IMR-90 (cell line): ENCODE measurements at regions not wholly inside any gene's neighbourhood (a gene's known extent, or its start where the extent isn't known, plus 50 kb on each side); places are given as distances from the start of the nearest gene placed in this dataset. TPM values are rescaled to one million over a fixed set of nuclear protein-coding genes. Genes with fewer than 3 reads are reported as not detected.

Source experiments
- ATAC-seq: fragments of 200-7000 bp; cut with Tn5 transposase; 2 replicates; pipeline ENCODE4 v1.9.1; 2020; ENCODE audit warnings: low read depth, mild to moderate bottlenecking, moderate library complexity
- BruUV-seq: library from RNA; stranded (reverse); fragments of 400-500 nt; replicated peaks from 2 replicates; lab custom pipeline; 2021; lab: Mats Ljungman, UMichigan
- CTCF ChIA-PET: fragments of 300-600 bp; formaldehyde crosslinking; extraction: SDS; loops from one replicate; lab custom pipeline; 2021; ENCODE audit warnings: antibody characterized with exemption; lab: Yijun Ruan, JAX
- POLR2A ChIA-PET: fragments of 300-600 bp; sonication (Branson Sonifier 250); formaldehyde crosslinking; loops from one replicate; lab custom pipeline; 2022; ENCODE audit warnings: antibody characterized with exemption; ENCODE audit not compliant: unreplicated experiment; lab: Charles Lee
- DNase-seq: peaks from one replicate; pipeline ENCODE4 v3.0.0; 2013
- H2AFZ ChIP-seq: replicated peaks from 2 replicates; pipeline ENCODE3; 2013; ENCODE audit warnings: low read length, mild to moderate bottlenecking; ENCODE audit not compliant: poor library complexity
- H2AK5ac ChIP-seq: 2 replicates; pipeline ENCODE4 v1.6.1; 2013; ENCODE audit warnings: low read depth, low read length, inconsistent platforms
- H2AK9ac ChIP-seq: replicated peaks from 2 replicates; pipeline ENCODE3; 2013; ENCODE audit warnings: mild to moderate bottlenecking, low read depth, low read length, moderate library complexity; ENCODE audit not compliant: poor library complexity
- H2BK120ac ChIP-seq: 2 replicates; pipeline ENCODE4 v1.6.1; 2013; ENCODE audit warnings: low read depth, low read length, inconsistent platforms
- H2BK15ac ChIP-seq: 3 replicates; pipeline ENCODE4 v1.6.1; 2013; ENCODE audit warnings: low read depth, low read length, inconsistent platforms
- H2BK20ac ChIP-seq: 2 replicates; pipeline ENCODE4 v1.6.1; 2013; ENCODE audit warnings: low read depth, mild to moderate bottlenecking, inconsistent platforms, low read length, moderate library complexity
- H2BK5ac ChIP-seq: 2 replicates; pipeline ENCODE4 v1.6.1; 2013; ENCODE audit warnings: mild to moderate bottlenecking, low read depth, low read length, inconsistent platforms; ENCODE audit not compliant: poor library complexity, severe bottlenecking
- H3K14ac ChIP-seq: replicated peaks from 2 replicates; pipeline ENCODE4 v1.6.1; 2013; ENCODE audit warnings: low read depth, low read length, inconsistent platforms
- H3K18ac ChIP-seq: 2 replicates; pipeline ENCODE4 v1.6.1; 2013; ENCODE audit warnings: low read depth, low read length, control low read depth
- H3K23ac ChIP-seq: 2 replicates; pipeline ENCODE4 v1.6.1; 2013; ENCODE audit warnings: low read depth, low read length, inconsistent platforms
- H3K27ac ChIP-seq: 2 replicates; pipeline ENCODE4 v1.5.1; 2013; ENCODE audit warnings: mild to moderate bottlenecking, control low read depth, low read length; ENCODE audit not compliant: insufficient read depth
- H3K27me3 ChIP-seq: 2 replicates; pipeline ENCODE4 v1.6.1; 2013; ENCODE audit warnings: low read length; ENCODE audit not compliant: control insufficient read depth, insufficient read depth
- H3K36me3 ChIP-seq: 2 replicates; pipeline ENCODE4 v1.6.1; 2013; ENCODE audit warnings: low read length, mixed read lengths; ENCODE audit not compliant: control insufficient read depth, insufficient read depth
- H3K4ac ChIP-seq: 2 replicates; pipeline ENCODE4 v1.6.1; 2013; ENCODE audit warnings: low read depth, low read length, inconsistent platforms
- H3K4me1 ChIP-seq: 2 replicates; pipeline ENCODE4 v1.6.1; 2013; ENCODE audit warnings: low read length, mixed read lengths; ENCODE audit not compliant: control insufficient read depth, insufficient read depth
- H3K4me2 ChIP-seq: 2 replicates; pipeline ENCODE4 v1.6.1; 2013; ENCODE audit warnings: low read depth, mild to moderate bottlenecking, control low read depth, low read length, moderate library complexity
- H3K4me3 ChIP-seq: 2 replicates; pipeline ENCODE4 v1.5.1; 2013; ENCODE audit warnings: low read depth, mild to moderate bottlenecking, control low read depth, low read length, moderate library complexity; ENCODE audit not compliant: insufficient read depth
- H3K56ac ChIP-seq: 2 replicates; pipeline ENCODE4 v1.6.1; 2013; ENCODE audit warnings: low read length, inconsistent platforms; ENCODE audit not compliant: insufficient read depth; ENCODE audit errors: extremely low read depth
- H3K79me1 ChIP-seq, 2 experiments: 2 replicates each; pipeline ENCODE4 v1.6.1; 2013; ENCODE audit warnings: low read length in 2 of 2, inconsistent platforms in 1 of 2, low read depth in 1 of 2
- H3K9ac ChIP-seq: 2 replicates; pipeline ENCODE4 v1.6.1; 2013; ENCODE audit warnings: low read depth, low read length, control low read depth
- H3K9me1 ChIP-seq: 2 replicates; pipeline ENCODE4 v1.6.1; 2013; ENCODE audit warnings: low read length, inconsistent platforms; ENCODE audit not compliant: insufficient read depth
- H3K9me3 ChIP-seq: 2 replicates; pipeline ENCODE4 v1.6.1; 2013; ENCODE audit warnings: low read length; ENCODE audit not compliant: control insufficient read depth, insufficient read depth
- H4K20me1 ChIP-seq: 2 replicates; pipeline ENCODE4 v1.6.1; 2013; ENCODE audit warnings: low read length, inconsistent platforms; ENCODE audit not compliant: insufficient read depth
- H4K5ac ChIP-seq: 2 replicates; pipeline ENCODE4 v1.6.1; 2013; ENCODE audit warnings: mild to moderate bottlenecking, low read depth, low read length, control low read depth
- H4K8ac ChIP-seq, 2 experiments: 2 replicates each; pipeline ENCODE4 v1.6.1; 2013; ENCODE audit warnings: low read depth in 2 of 2, low read length in 2 of 2, control low read depth in 1 of 2, inconsistent platforms in 1 of 2
- H4K91ac ChIP-seq: 2 replicates; pipeline ENCODE4 v1.6.1; 2013; ENCODE audit warnings: low read depth, low read length, inconsistent platforms; ENCODE audit not compliant: insufficient read depth
- MAFK ChIP-seq: IDR thresholded peaks from 2 replicates; pipeline ENCODE4 v1.6.1; 2012; ENCODE audit warnings: low read depth, low read length, improper control_type of control experiment
- MAZ ChIP-seq: IDR thresholded peaks from 2 replicates; pipeline ENCODE4 v1.6.1; 2012; ENCODE audit warnings: low read depth, mild to moderate bottlenecking, low read length, improper control_type of control experiment, moderate library complexity, borderline replicate concordance
- MXI1 ChIP-seq: IDR thresholded peaks from 2 replicates; pipeline ENCODE4 v1.6.1; 2012; ENCODE audit warnings: low read depth, mild to moderate bottlenecking, low read length, moderate library complexity, borderline replicate concordance
- NFE2L2 ChIP-seq: fragments of 150-350 bp; IDR thresholded peaks from 2 replicates; pipeline ENCODE4 v1.6.1; 2016; ENCODE audit warnings: low read depth, mild to moderate bottlenecking, low read length
- POLR2A ChIP-seq: IDR thresholded peaks from 2 replicates; pipeline ENCODE4 v1.6.1; 2012; ENCODE audit warnings: mild to moderate bottlenecking, low read depth, low read length
- RAD21 ChIP-seq: IDR thresholded peaks from 2 replicates; pipeline ENCODE4 v1.6.1; 2012; ENCODE audit warnings: low read length, improper control_type of control experiment
- SMC3 ChIP-seq: fragments of 150-350 bp; IDR thresholded peaks from 2 replicates; pipeline ENCODE4 v1.6.1; 2016; ENCODE audit warnings: low read depth, mild to moderate bottlenecking, antibody characterized with exemption, low read length, moderate library complexity
- WGBS, 2 experiments: methylation state at CpG; one replicate each; pipeline versions ENCODE4 v1.1.5 to v1.1.7; 2013; ENCODE audit warnings: missing lambda C conversion rate in 2 of 2; ENCODE audit not compliant: insufficient read length in 1 of 2; ENCODE audit errors: extremely low coverage in 2 of 2; 5-methylcytosine and 5-hydroxymethylcytosine counted together
- dilution Hi-C: fragments of 300-500 bp; cut with HindIII; formaldehyde crosslinking; loops from one replicate; pipeline ENCODE4 v1.14.3; 2018; ENCODE audit warnings: low sequenced_read_pairs; ENCODE audit not compliant: unreplicated experiment
- in situ Hi-C: fragments of 300-500 bp; cut with MboI; formaldehyde crosslinking; loops from 3 replicates; pipeline ENCODE4 v1.14.3; 2019; ENCODE audit warnings: low sequenced_read_pairs, inconsistent platforms, mixed read lengths
- intact Hi-C: fragments of 100-400 bp; cut with micrococcal nuclease; formaldehyde crosslinking; loops from 2 replicates; pipeline ENCODE4 v1.10.0; 2022
- microRNA-seq, 2 experiments: library from miRNA; stranded (forward) in 1 of 2; unstranded in 1 of 2; fragments of 10-50 nt in 1 of 2; fragments of <30 nt in 1 of 2; gene quantifications in 1 of 2; microRNA quantifications in 1 of 2; one replicate each; pipeline versions ENCODE3 to v1.1.0; 2013 to 2020; ENCODE audit not compliant: insufficient read depth in 1 of 2, insufficient read length in 1 of 2, unreplicated experiment in 1 of 2
- small RNA-seq, 5 experiments: library from RNA; depleted of rRNA; stranded (forward); fragments of <200 nt; gene quantifications; one replicate each; pipeline ENCODE3, GENCODE V24; 2012

DNA sequence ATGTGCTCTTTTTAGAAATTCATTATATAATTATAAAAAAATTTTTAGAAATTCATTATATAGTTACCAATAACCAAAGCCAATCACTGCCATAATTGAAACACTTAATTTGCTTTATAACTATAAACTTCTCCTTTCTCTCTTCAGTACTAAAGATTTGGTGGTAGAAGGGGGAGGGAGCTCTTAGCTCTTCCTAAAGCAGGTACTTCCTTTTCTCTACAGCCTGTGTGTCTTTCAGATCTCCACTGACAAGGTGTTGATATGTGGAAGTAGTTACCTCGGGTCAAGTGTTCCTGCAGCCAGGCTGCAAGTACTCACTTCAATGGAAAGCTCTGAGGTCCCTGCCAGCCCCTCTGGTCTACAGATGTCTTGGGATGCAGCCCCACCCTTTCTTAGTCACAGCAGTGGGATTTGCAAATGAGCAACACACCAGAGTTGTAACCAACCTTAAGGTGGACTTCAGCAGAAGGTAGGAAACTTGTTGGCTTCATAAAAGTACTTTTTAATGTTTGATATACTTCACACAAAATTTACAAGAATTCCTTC, 690.0 kb downstream of the ARHGAP15 start:
- no peak overlapping the region for H3K4me3 ChIP-seq
- TF ChIP-seq RAD21 = no peak
- no peak for TF ChIP-seq SMC3
- no peak for TF ChIP-seq MXI1
- no peak for TF ChIP-seq NFE2L2
- no peak for TF ChIP-seq MAFK
- no peak for TF ChIP-seq MAZ
- TF ChIP-seq POLR2A = no peak
- H2AFZ ChIP-seq = no peak overlapping the region
- ChIA-PET CTCF (no interaction called here), POLR2A (no interaction called here)
- H3K36me3 ChIP-seq = no peaks in the 10 kb centered on the region
- no peak overlapping the region for H4K8ac ChIP-seq
- no peak overlapping the region for H3K56ac ChIP-seq
- H3K27ac ChIP-seq = no peak overlapping the region
- no TSS peak for BruUV-seq
- no peaks in the 10 kb centered on the region for H3K79me1 ChIP-seq
- no peak overlapping the region for H2BK5ac ChIP-seq
- H2AK9ac ChIP-seq = no peak overlapping the region
- no peak overlapping the region for H3K14ac ChIP-seq
- no peak overlapping the region for H3K4ac ChIP-seq
- H4K20me1 ChIP-seq = no peaks in the 10 kb centered on the region
- H3K9me3 ChIP-seq = no peaks in the 10 kb centered on the region
- no peak overlapping the region for H4K91ac ChIP-seq
- H3K4me1 ChIP-seq = no peaks in the 10 kb centered on the region
- DNase-seq (no peak), ATAC-seq (no peak)
- H3K27me3 ChIP-seq = no peaks in the 10 kb centered on the region
- no CpG with 5 or more reads among the region's 1 CpG for WGBS, 2 experiments
- dilution Hi-C loops = no loop called here
- H3K9ac ChIP-seq = no peak overlapping the region
- intact Hi-C loops = no loop called here
- no peak overlapping the region for H4K5ac ChIP-seq
- H2BK120ac ChIP-seq = no peak overlapping the region
- no peak overlapping the region for H2BK20ac ChIP-seq
- H3K18ac ChIP-seq = no peak overlapping the region
- no peak overlapping the region for H2AK5ac ChIP-seq
- H3K9me1 ChIP-seq = no peaks in the 10 kb centered on the region
- in situ Hi-C loops = no loop called here
- H3K23ac ChIP-seq = no peak overlapping the region
- H2BK15ac ChIP-seq = no peak overlapping the region
- no peak overlapping the region for H3K4me2 ChIP-seq

Small RNA genes lying in the stretch of these regions (microRNA-seq; reads per million reads assigned to microRNA genes)
- not detected for gene RF00019 (ENCODE audit: insufficient read depth, insufficient read length)

Small RNA genes lying in the stretch of these regions (small RNA-seq; reads per million reads assigned to genes)
- 0 reads per million in 5 experiments for gene RF00019
